ENCODE measurements at regions not wholly inside any gene's neighbourhood (a gene's known extent, or its start where the extent isn't known, plus 50 kb on each side); places are given as distances from the start of the nearest gene placed in this dataset.

GRCh38 chr4:67080046-67080557, 465.2 kb downstream of the CENPC start:
- no peaks in the 10 kb centered on the region for H3K27me3 ChIP-seq
- no peaks in the 10 kb centered on the region for H3K4me1 ChIP-seq
- DNase-seq: no peak
- 61 to 83% methylated on average over 2 of the region's 2 CpGs for WGBS, 2 donors
- H3K36me3 ChIP-seq: no peaks in the 10 kb centered on the region
- intact Hi-C loops (cut with DNase I): no loop called here
- H3K9me3 ChIP-seq: no peaks in the 10 kb centered on the region
- no peak overlapping the region for H3K4me3 ChIP-seq
- no peak overlapping the region for H3K27ac ChIP-seq
- TF ChIP-seq CTCF (IDR thresholded peaks at IDR 0.05): no peak
- TF ChIP-seq POLR2A (IDR thresholded peaks at IDR 0.05): no peak
- TF ChIP-seq POLR2AphosphoS5 (IDR thresholded peaks at IDR 0.05): no peak
- no peak for TF ChIP-seq EP300 (IDR thresholded peaks at IDR 0.05)

- 86 to 89% methylated on average over 5 of the region's 5 CpGs for WGBS, 2 donors
- DNase-seq: no peak
- no peak for TF ChIP-seq POLR2A (IDR thresholded peaks at IDR 0.05)
- TF ChIP-seq CTCF (IDR thresholded peaks at IDR 0.05): no peak
- TF ChIP-seq EP300 (IDR thresholded peaks at IDR 0.05): no peak
- no peak for TF ChIP-seq POLR2AphosphoS5 (IDR thresholded peaks at IDR 0.05)
- Histone ChIP-seq H3K36me3 (no peaks in the 10 kb centered on the region), H3K4me1 (no peaks in the 10 kb centered on the region), H3K27ac (no peak overlapping the region), H3K27me3 (no peaks in the 10 kb centered on the region), H3K9me3 (no peaks in the 10 kb centered on the region), H3K4me3 (no peak overlapping the region)
- intact Hi-C loops (cut with DNase I): no loop called here
These were observed 473.7 kb downstream of the CENPC start for GRCh38 chr4:67071641-67072040.

- no peaks in the 10 kb centered on the region for H3K9me3 ChIP-seq
- TF ChIP-seq POLR2A (IDR thresholded peaks at IDR 0.05): no peak
- TF ChIP-seq CTCF (IDR thresholded peaks at IDR 0.05): no peak
- intact Hi-C loops (cut with DNase I): no loop called here
- no peak for DNase-seq
- H3K4me1 ChIP-seq: no peaks in the 10 kb centered on the region
- 76 to 90% methylated on average over 3 of the region's 3 CpGs for WGBS, 2 donors
- no peaks in the 10 kb centered on the region for H3K36me3 ChIP-seq
- H3K27ac ChIP-seq: no peak overlapping the region
- H3K27me3 ChIP-seq: no peaks in the 10 kb centered on the region
- no peak overlapping the region for H3K4me3 ChIP-seq
These were observed 490.0 kb downstream of the CENPC start for GRCh38 chr4:67055319-67055718.

- no peaks in the 10 kb centered on the region for H3K9me3 ChIP-seq
- DNase-seq: no peak
- no peaks in the 10 kb centered on the region for H3K4me1 ChIP-seq
- H3K27me3 ChIP-seq: no peaks in the 10 kb centered on the region
- intact Hi-C loops (cut with DNase I): no loop called here
- TF ChIP-seq EP300 (IDR thresholded peaks at IDR 0.05) (no peak), POLR2AphosphoS5 (IDR thresholded peaks at IDR 0.05) (no peak), POLR2A (IDR thresholded peaks at IDR 0.05) (no peak), CTCF (IDR thresholded peaks at IDR 0.05) (no peak)
- H3K4me3 ChIP-seq: no peak overlapping the region
- H3K36me3 ChIP-seq: no peaks in the 10 kb centered on the region
- H3K27ac ChIP-seq: no peak overlapping the region
These were observed 490.4 kb downstream of the CENPC start for GRCh38 chr4:67054896-67055295.
